HG02763 (cell line): ENCODE measurements at regions not wholly inside any gene's neighbourhood (a gene's known extent, or its start where the extent isn't known, plus 50 kb on each side); places are given as distances from the start of the nearest gene placed in this dataset.

Experiments
- ATAC-seq: cut with Tn5 transposase; IDR thresholded peaks from one replicate; pipeline ENCODE4 v1.9.1; 2021; ENCODE audit warnings: mild to moderate bottlenecking, moderate library complexity; ENCODE audit not compliant: unreplicated experiment

GRCh38 chr2:217538719-217539118 is 464.1 kb downstream of the TNS1 start:
- no peak for ATAC-seq

- ATAC-seq, result no peak
These were observed 466.7 kb downstream of the TNS1 start for GRCh38 chr2:217535957-217536708.

GRCh38 chr2:217530392-217531090 is 472.3 kb downstream of the TNS1 start:
- no peak for ATAC-seq

GRCh38 chr2:217529271-217529670 is 473.5 kb downstream of the TNS1 start:
- ATAC-seq, result no peak

GRCh38 chr2:217527590-217528202 is 475.1 kb downstream of the TNS1 start:
- ATAC-seq, result no peak

- no peak for ATAC-seq
These were observed 477.7 kb downstream of the TNS1 start for GRCh38 chr2:217525076-217525475.

GRCh38 chr2:217523286-217523685 is 479.5 kb downstream of the TNS1 start:
- no peak for ATAC-seq

GRCh38 chr2:217521820-217522219 is 481.0 kb downstream of the TNS1 start:
- no peak for ATAC-seq

- ATAC-seq, result no peak
These were observed 482.3 kb downstream of the TNS1 start for GRCh38 chr2:217520356-217521010.

- ATAC-seq, result no peak
These were observed 485.4 kb downstream of the TNS1 start for GRCh38 chr2:217517402-217517801.

GRCh38 chr2:217515615-217516309 is 487.0 kb downstream of the TNS1 start:
- no peak for ATAC-seq

GRCh38 chr2:217513258-217513657 is 489.5 kb downstream of the TNS1 start:
- no peak for ATAC-seq

GRCh38 chr2:217512728-217513127 is 490.1 kb downstream of the TNS1 start:
- ATAC-seq, result no peak

- ATAC-seq, result no peak
These were observed 490.5 kb downstream of the TNS1 start for GRCh38 chr2:217512259-217512658.

GRCh38 chr2:217511850-217512249 is 490.9 kb downstream of the TNS1 start:
- ATAC-seq, result no peak

GRCh38 chr2:217510771-217511291 is 492.0 kb downstream of the TNS1 start:
- ATAC-seq, result no peak

GRCh38 chr2:217505303-217505702 is 497.5 kb downstream of the TNS1 start:
- no peak for ATAC-seq

GRCh38 chr2:217501887-217502286 is 500.9 kb downstream of the TNS1 start:
- no peak for ATAC-seq

GRCh38 chr2:217497843-217498377 is 504.9 kb downstream of the TNS1 start:
- no peak for ATAC-seq

GRCh38 chr2:217494557-217494956 is 508.2 kb downstream of the TNS1 start:
- no peak for ATAC-seq
